Lung (tissue), 11 donors: ENCODE measurements at regions not wholly inside any gene's neighbourhood (a gene's known extent, or its start where the extent isn't known, plus 50 kb on each side); places are given as distances from the start of the nearest gene placed in this dataset.

Experiments used
- ATAC-seq: fragments of 200-7000 bp; cut with Tn5 transposase; one replicate; pipeline ENCODE4 v1.9.1; 2020; ENCODE audit warnings: moderate number of reproducible peaks; ENCODE audit not compliant: insufficient read depth, low FRiP score
- DNase-seq, 3 donors: peaks; one replicate each; pipeline ENCODE4 v3.0.0-alpha.2; 2013 to 2017
- H3K27ac ChIP-seq, 2 donors: one replicate each; pipeline ENCODE4 v1.5.1; 2013; ENCODE audit warnings: mild to moderate bottlenecking in 2 of 2, moderate library complexity in 2 of 2, control low read depth in 1 of 2, inconsistent platforms in 1 of 2, low read depth in 1 of 2, low read length in 1 of 2
- H3K27me3 ChIP-seq, 3 donors: one replicate each; pipeline ENCODE4 v1.5.1; 2013; ENCODE audit warnings: low read length in 2 of 3; ENCODE audit not compliant: control insufficient read depth in 3 of 3, insufficient read depth in 3 of 3
- H3K36me3 ChIP-seq, 4 donors: one replicate each; pipeline ENCODE4 v1.5.1; 2013; ENCODE audit warnings: low read length in 4 of 4, mild to moderate bottlenecking in 1 of 4, moderate library complexity in 1 of 4; ENCODE audit not compliant: control insufficient read depth in 4 of 4, insufficient read depth in 4 of 4
- H3K4me1 ChIP-seq, 5 donors: one replicate each; pipeline ENCODE4 v1.5.1; 2013; ENCODE audit warnings: low read length in 5 of 5, mild to moderate bottlenecking in 2 of 5, moderate library complexity in 1 of 5; ENCODE audit not compliant: control insufficient read depth in 5 of 5, insufficient read depth in 5 of 5
- H3K4me3 ChIP-seq: one replicate; pipeline ENCODE4 v1.5.1; 2013; ENCODE audit warnings: mild to moderate bottlenecking, control low read depth, moderate library complexity
- H3K9ac ChIP-seq, 2 donors: one replicate each; pipeline ENCODE4 v1.5.1; 2013; ENCODE audit warnings: low read length in 2 of 2, control low read depth in 1 of 2; ENCODE audit not compliant: insufficient read depth in 1 of 2
- H3K9me3 ChIP-seq, 4 donors: one replicate each; pipeline ENCODE4 v1.5.1; 2013; ENCODE audit warnings: low read length in 3 of 4, mild to moderate bottlenecking in 1 of 4, moderate library complexity in 1 of 4; ENCODE audit not compliant: control insufficient read depth in 4 of 4, insufficient read depth in 3 of 4
- WGBS, 2 donors: extraction: QIAGEN DNeasy Blood & Tissue Kit; methylation state at CpG; one replicate each; pipeline ENCODE4 v1.1.7; 2013; 5-methylcytosine and 5-hydroxymethylcytosine counted together
- TF ChIP-seq, protein P1 (sequence below): IDR thresholded peaks from 2 replicates; pipeline ENCODE4 v1.5.1; 2012; ENCODE audit warnings: mild to moderate bottlenecking; ENCODE audit errors: control extremely low read depth, extremely low read depth
- donor health status: control.
- donor health status: control.
- donor health status: Bipolar disorder and iron deficiency.
- donor health status: healthy.
- donor health status: DM: yes; HTN: yes; CAD: no.

DNA sequence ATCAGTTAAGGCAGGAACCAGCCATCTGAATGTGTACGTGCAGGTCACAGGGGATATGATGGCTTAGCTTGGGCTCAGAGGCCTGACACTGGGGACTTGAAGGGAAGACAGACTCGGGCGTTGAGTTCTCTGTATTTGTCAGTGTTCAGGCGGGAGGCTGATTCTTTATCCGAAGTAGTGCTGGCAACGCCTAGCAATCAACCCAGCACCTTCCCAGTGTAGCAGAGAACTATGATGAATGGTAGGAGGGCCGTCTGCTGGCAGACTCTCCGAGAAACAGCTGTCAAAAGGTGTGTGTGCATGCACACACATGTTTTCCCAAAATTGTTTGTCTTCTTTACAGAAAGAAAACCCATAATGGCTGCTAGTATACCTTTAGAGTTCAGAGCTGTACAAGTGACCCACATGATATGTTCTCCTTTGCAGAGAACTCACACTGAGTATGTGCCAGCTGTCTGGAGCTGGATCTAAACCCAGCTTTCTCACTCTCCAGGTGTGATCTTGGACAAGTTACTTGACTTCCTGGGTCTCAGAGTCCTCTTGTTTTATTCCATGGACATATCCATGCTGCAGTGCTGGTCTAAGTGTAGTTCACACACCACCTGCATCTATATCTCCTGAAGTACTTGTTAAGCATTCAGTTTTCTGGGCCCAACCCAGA, 74.5 kb upstream of the LARS2 start:
- WGBS, 2 donors, result 64 to 68% methylated on average over 8 of the region's 8 CpGs
- ATAC-seq (no peak), DNase-seq (no peak)
- Histone ChIP-seq H3K4me3 (no peak overlapping the region), H3K36me3 (no peaks in the 10 kb centered on the region), H3K27me3 (peaks cover 0 to 3% (median 0%) of the 10 kb centered on the region in 3 donors), H3K9ac (no peak overlapping the region), H3K9me3 (peaks cover 0 to 2% (median 0%) of the 10 kb centered on the region in 4 donors), H3K4me1 (no peaks in the 10 kb centered on the region), H3K27ac (no peak overlapping the region)
- TF ChIP-seq, protein P1, sequence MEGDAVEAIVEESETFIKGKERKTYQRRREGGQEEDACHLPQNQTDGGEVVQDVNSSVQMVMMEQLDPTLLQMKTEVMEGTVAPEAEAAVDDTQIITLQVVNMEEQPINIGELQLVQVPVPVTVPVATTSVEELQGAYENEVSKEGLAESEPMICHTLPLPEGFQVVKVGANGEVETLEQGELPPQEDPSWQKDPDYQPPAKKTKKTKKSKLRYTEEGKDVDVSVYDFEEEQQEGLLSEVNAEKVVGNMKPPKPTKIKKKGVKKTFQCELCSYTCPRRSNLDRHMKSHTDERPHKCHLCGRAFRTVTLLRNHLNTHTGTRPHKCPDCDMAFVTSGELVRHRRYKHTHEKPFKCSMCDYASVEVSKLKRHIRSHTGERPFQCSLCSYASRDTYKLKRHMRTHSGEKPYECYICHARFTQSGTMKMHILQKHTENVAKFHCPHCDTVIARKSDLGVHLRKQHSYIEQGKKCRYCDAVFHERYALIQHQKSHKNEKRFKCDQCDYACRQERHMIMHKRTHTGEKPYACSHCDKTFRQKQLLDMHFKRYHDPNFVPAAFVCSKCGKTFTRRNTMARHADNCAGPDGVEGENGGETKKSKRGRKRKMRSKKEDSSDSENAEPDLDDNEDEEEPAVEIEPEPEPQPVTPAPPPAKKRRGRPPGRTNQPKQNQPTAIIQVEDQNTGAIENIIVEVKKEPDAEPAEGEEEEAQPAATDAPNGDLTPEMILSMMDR, result no peak

DNA sequence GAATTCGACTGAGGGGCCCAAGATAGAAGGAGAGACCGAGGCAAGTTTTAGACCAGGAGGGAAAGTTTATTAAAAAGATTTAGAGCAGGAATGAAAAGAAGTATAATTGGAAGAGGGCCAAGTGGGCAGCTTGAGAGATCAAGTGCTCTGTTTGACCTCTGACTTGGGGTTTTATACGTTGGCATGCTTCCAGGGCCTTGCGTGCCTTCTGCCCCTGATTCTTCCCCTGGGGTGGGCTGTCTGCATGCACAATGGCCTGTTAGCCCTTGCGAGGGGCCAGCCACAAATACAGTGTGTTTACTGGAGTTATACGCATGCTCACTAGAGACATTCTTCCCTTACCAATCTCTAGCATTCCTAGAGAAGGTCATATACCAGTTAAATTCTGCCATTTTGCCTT, 70.7 kb upstream of the LARS2 start:
- no peaks in the 10 kb centered on the region for H3K36me3 ChIP-seq
- H3K9me3 ChIP-seq, result peaks cover 0 to 4% (median 0%) of the 10 kb centered on the region in 4 donors
- WGBS, 2 donors, result 75 to 90% methylated on average over 6 of the region's 6 CpGs
- TF ChIP-seq, protein P1, result no peak
- H3K4me1 ChIP-seq, result no peaks in the 10 kb centered on the region
- H3K4me3 ChIP-seq, result no peak overlapping the region
- DNase-seq, result no peak
- peaks cover 0 to 2% (median 0%) of the 10 kb centered on the region in 3 donors for H3K27me3 ChIP-seq
- H3K27ac ChIP-seq, result no peak overlapping the region
- H3K9ac ChIP-seq, result no peak overlapping the region
- no peak for ATAC-seq

DNA sequence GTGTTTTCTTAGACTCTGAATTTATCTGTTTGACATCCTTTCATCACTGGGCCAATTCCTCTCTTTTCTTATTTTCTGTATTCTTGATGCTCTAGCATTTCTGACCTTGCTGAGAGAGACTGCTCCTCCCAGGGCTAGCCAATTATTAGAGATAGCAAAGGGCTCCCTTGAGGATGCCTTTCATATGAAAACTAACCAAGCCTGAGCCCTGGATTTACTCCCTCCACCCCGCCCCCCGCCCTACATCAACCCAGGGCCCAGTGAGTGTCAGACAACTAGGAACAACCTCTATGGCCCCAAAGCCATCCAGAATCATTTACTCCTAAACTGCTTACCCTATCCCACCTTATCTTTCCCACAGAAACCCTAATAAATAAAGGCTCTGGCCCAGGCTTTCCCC, 69.7 kb upstream of the LARS2 start:
- Histone ChIP-seq H3K36me3 (no peaks in the 10 kb centered on the region), H3K4me3 (no peak overlapping the region), H3K27me3 (peaks cover 0 to 2% (median 0%) of the 10 kb centered on the region in 3 donors), H3K27ac (no peak overlapping the region), H3K9ac (no peak overlapping the region), H3K4me1 (no peaks in the 10 kb centered on the region), H3K9me3 (peaks cover 0 to 4% (median 0%) of the 10 kb centered on the region in 4 donors)
- 73 to 84% methylated on average over 2 of the region's 2 CpGs for WGBS, 2 donors
- ATAC-seq, result no peak
- TF ChIP-seq, protein P1, result no peak
- no peak for DNase-seq
